Endothelial cell of umbilical vein (primary cell): ENCODE measurements at regions not wholly inside any gene's neighbourhood (a gene's known extent, or its start where the extent isn't known, plus 50 kb on each side); places are given as distances from the start of the nearest gene placed in this dataset.

Experiments
- CTCF ChIP-seq, 2 donors: IDR thresholded peaks; 1 replicate in 1 of 2; 2 replicates in 1 of 2; pipeline ENCODE4 v1.5.1; 2011; ENCODE audit warnings: low read length in 2 of 2, mild to moderate bottlenecking in 2 of 2, moderate library complexity in 2 of 2, control low read depth in 1 of 2, inconsistent platforms in 1 of 2, low read depth in 1 of 2; ENCODE audit not compliant: insufficient read depth in 1 of 2; ENCODE audit errors: extremely low read depth in 1 of 2
- EZH2 ChIP-seq: IDR thresholded peaks from 2 replicates; pipeline ENCODE4 v1.6.1; 2012; ENCODE audit warnings: borderline replicate concordance, low read depth, mild to moderate bottlenecking, moderate library complexity, low read length, inconsistent platforms; ENCODE audit not compliant: severe bottlenecking

- no peak for TF ChIP-seq EZH2
- no peak for TF ChIP-seq CTCF (IDR thresholded peaks at IDR 0.05; ENCODE audit: extremely low read depth in 1 of 2, insufficient read depth in 1 of 2, low read depth in 1 of 2, low read length in 2 of 2)
These were observed 769.0 kb upstream of the SLITRK1 start for GRCh38 chr13:84651288-84651687.
